HCT116 (cell line): ENCODE measurements at regions not wholly inside any gene's neighbourhood (a gene's known extent, or its start where the extent isn't known, plus 50 kb on each side); places are given as distances from the start of the nearest gene placed in this dataset.

Experiments
- ATAC-seq: fragments of 200-7000 bp; cut with Tn5 transposase; 2 replicates; pipeline ENCODE4 v1.9.1; 2020; ENCODE audit warnings: mild to moderate bottlenecking, moderate library complexity
- BruUV-seq: library from RNA; stranded (reverse); fragments of 400-500 nt; replicated peaks from 2 replicates; lab custom pipeline; 2021; lab: Mats Ljungman, UMichigan
- CTCF ChIA-PET: fragments of 300-600 bp; sonication (Branson Sonifier 250); formaldehyde crosslinking; loops from one replicate; lab custom pipeline; 2021; ENCODE audit warnings: antibody characterized with exemption; lab: Charles Lee
- POLR2A ChIA-PET: fragments of 300-600, 350-600 bp; sonication (Branson Sonifier 250); formaldehyde crosslinking; loops from one replicate; lab custom pipeline; 2021; ENCODE audit warnings: antibody characterized with exemption; lab: Charles Lee
- RAD21 ChIA-PET, 2 experiments: fragments of 300-600 bp; sonication (Branson Sonifier 250); formaldehyde crosslinking; loops; one replicate each; lab custom pipeline; 2023; ENCODE audit warnings: low total read pairs in 2 of 2; ENCODE audit not compliant: uncharacterized antibody in 2 of 2, unreplicated experiment in 2 of 2, low non-redundant PET in 1 of 2; lab: Charles Lee
- DNase-seq: peaks from one replicate; pipeline ENCODE4 v3.0.0-alpha.2; 2010; ENCODE audit warnings: low read depth, low spot score
- H2AFZ ChIP-seq: fragments of 200-600 bp; shearing (Covaris generic), sonication (generic); 2 replicates; pipeline ENCODE4 v1.6.1; 2017; ENCODE audit warnings: low read depth, mixed run types, mixed read lengths, antibody characterized with exemption, low read length; ENCODE audit not compliant: poor library complexity, severe bottlenecking
- H3K27ac ChIP-seq: 2 replicates; pipeline ENCODE4 v1.5.1; 2012; ENCODE audit warnings: low read depth, low read length
- H3K27me3 ChIP-seq: fragments of 200-600 bp; sonication (generic); 2 replicates; pipeline ENCODE4 v1.6.1; 2016; ENCODE audit warnings: mixed run types, low read length, mixed read lengths; ENCODE audit not compliant: insufficient read depth
- H3K36me3 ChIP-seq, 2 experiments: fragments of 200-500 bp in 1 of 2; fragments of 200-600 bp in 1 of 2; sonication (Bioruptor generic) in 1 of 2; sonication (generic) in 1 of 2; 2 replicates each; pipeline versions ENCODE4 v1.5.1 to v1.6.1; 2014 to 2016; ENCODE audit warnings: low read length in 2 of 2, inconsistent platforms in 1 of 2, mixed read lengths in 1 of 2, mixed run types in 1 of 2; ENCODE audit not compliant: insufficient read depth in 2 of 2, control insufficient read depth in 1 of 2
- H3K4me1 ChIP-seq, 2 experiments: fragments of 200-600 bp in 1 of 2; sonication (generic) in 1 of 2; 2 replicates each; pipeline versions ENCODE4 v1.5.1 to v1.6.1; 2012 to 2017; ENCODE audit warnings: low read length in 2 of 2, inconsistent platforms in 1 of 2, mild to moderate bottlenecking in 1 of 2, mixed read lengths in 1 of 2, mixed run types in 1 of 2, moderate library complexity in 1 of 2; ENCODE audit not compliant: insufficient read depth in 2 of 2, control insufficient read depth in 1 of 2
- H3K4me2 ChIP-seq: fragments of 200-600 bp; sonication (generic); 2 replicates; pipeline ENCODE4 v1.6.1; 2017; ENCODE audit warnings: mixed run types, low read length, mixed read lengths
- H3K4me3 ChIP-seq, 2 experiments: fragments of 200-600 bp in 1 of 2; sonication (generic) in 1 of 2; replicated peaks in 1 of 2; 2 replicates each; pipeline ENCODE4 v1.5.1; 2011 to 2016; ENCODE audit warnings: low read length in 2 of 2, control low read depth in 1 of 2, low read depth in 1 of 2, mild to moderate bottlenecking in 1 of 2, mixed read lengths in 1 of 2, mixed run types in 1 of 2
- H3K79me2 ChIP-seq: fragments of 200-600 bp; sonication (generic); 2 replicates; pipeline ENCODE4 v1.6.1; 2017; ENCODE audit warnings: mild to moderate bottlenecking, mixed run types, low read length, moderate library complexity, mixed read lengths; ENCODE audit not compliant: insufficient read depth
- H3K9ac ChIP-seq: fragments of 200-600 bp; sonication (generic); 2 replicates; pipeline ENCODE4 v1.6.1; 2016; ENCODE audit warnings: low read length, mixed read lengths
- H3K9me2 ChIP-seq: fragments of 200-600 bp; sonication (generic), shearing (Covaris generic); 2 replicates; pipeline ENCODE4 v1.6.1; 2017; ENCODE audit warnings: mixed run types, mild to moderate bottlenecking, moderate library complexity; ENCODE audit not compliant: insufficient read depth
- H3K9me3 ChIP-seq, 2 experiments: fragments of 200-500 bp in 1 of 2; fragments of 200-600 bp in 1 of 2; sonication (Bioruptor generic) in 1 of 2; sonication (generic) in 1 of 2; 2 replicates each; pipeline ENCODE4 v1.6.1; 2014 to 2017; ENCODE audit warnings: low read length in 2 of 2, mixed read lengths in 2 of 2, inconsistent platforms in 1 of 2, low read depth in 1 of 2, mild to moderate bottlenecking in 1 of 2, mixed run types in 1 of 2, moderate library complexity in 1 of 2; ENCODE audit not compliant: control insufficient read depth in 1 of 2, insufficient read depth in 1 of 2
- H4K20me1 ChIP-seq: fragments of 200-600 bp; sonication (generic), shearing (Covaris generic); 2 replicates; pipeline ENCODE4 v1.6.1; 2017; ENCODE audit warnings: mixed run types, mild to moderate bottlenecking, moderate library complexity; ENCODE audit not compliant: insufficient read depth
- CBX3 ChIP-seq: IDR thresholded peaks from 2 replicates; pipeline ENCODE4 v1.6.1; 2012; ENCODE audit warnings: low read depth
- POLR2A ChIP-seq: IDR thresholded peaks from 2 replicates; pipeline ENCODE4 v1.7.0; 2011; ENCODE audit warnings: borderline replicate concordance; ENCODE audit not compliant: insufficient read depth, insufficient read length; ENCODE audit errors: extremely low read depth
- SIN3A ChIP-seq: IDR thresholded peaks from 2 replicates; pipeline ENCODE4 v1.6.1; 2012; ENCODE audit warnings: low read depth
- TCF7L2 ChIP-seq: IDR thresholded peaks from 2 replicates; pipeline ENCODE4 v1.7.0; 2011; ENCODE audit warnings: borderline replicate concordance, inconsistent platforms; ENCODE audit not compliant: insufficient read depth, insufficient read length; ENCODE audit errors: extremely low read depth
- intact Hi-C: fragments of 100-400 bp; cut with micrococcal nuclease; formaldehyde crosslinking; loops from 2 replicates; pipeline ENCODE4 v1.10.0; 2022
- TF ChIP-seq, protein P1 (sequence below), 3 experiments: fragments of 200-600 bp in 1 of 3; sonication (generic) in 1 of 3; IDR thresholded peaks in 2 of 3; conservative IDR thresholded peaks in 1 of 3; 2 replicates each; pipeline ENCODE4 v1.5.1; 2012 to 2017; ENCODE audit warnings: low read depth in 2 of 3, low read length in 2 of 3, antibody characterized with exemption in 1 of 3, borderline replicate concordance in 1 of 3, control low read depth in 1 of 3, mild to moderate bottlenecking in 1 of 3, mixed read lengths in 1 of 3, mixed run types in 1 of 3, moderate library complexity in 1 of 3; ENCODE audit not compliant: insufficient read depth in 1 of 3

DNA sequence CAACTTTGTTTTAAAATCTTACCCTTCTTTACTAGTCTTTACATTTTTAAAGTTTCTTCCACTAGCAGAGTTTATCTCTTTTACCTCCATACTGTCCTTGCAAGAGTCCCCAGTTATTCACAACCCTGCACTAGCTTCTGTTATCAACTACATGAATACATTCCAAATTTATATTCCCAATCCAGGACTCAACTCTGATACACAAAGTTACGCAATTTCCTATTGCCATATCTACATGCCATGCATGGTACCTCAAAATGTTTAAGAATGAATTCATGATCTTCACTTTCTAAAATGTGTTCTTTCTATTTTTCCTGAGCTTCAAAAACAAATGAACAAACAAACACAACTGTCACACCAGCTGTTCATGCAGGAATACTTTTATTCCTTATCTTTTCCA lies 668.7 kb downstream of the CDH18 start (continued):
- no peak for TF ChIP-seq SIN3A
- TF ChIP-seq POLR2A: no peak
- TF ChIP-seq, protein P1, sequence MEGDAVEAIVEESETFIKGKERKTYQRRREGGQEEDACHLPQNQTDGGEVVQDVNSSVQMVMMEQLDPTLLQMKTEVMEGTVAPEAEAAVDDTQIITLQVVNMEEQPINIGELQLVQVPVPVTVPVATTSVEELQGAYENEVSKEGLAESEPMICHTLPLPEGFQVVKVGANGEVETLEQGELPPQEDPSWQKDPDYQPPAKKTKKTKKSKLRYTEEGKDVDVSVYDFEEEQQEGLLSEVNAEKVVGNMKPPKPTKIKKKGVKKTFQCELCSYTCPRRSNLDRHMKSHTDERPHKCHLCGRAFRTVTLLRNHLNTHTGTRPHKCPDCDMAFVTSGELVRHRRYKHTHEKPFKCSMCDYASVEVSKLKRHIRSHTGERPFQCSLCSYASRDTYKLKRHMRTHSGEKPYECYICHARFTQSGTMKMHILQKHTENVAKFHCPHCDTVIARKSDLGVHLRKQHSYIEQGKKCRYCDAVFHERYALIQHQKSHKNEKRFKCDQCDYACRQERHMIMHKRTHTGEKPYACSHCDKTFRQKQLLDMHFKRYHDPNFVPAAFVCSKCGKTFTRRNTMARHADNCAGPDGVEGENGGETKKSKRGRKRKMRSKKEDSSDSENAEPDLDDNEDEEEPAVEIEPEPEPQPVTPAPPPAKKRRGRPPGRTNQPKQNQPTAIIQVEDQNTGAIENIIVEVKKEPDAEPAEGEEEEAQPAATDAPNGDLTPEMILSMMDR (IDR thresholded peaks at IDR 0.05 in 2 of 3, conservative IDR thresholded peaks at IDR 0.05 in 1 of 3; ENCODE audit: borderline replicate concordance in 1 of 3, insufficient read depth in 1 of 3, low read depth in 2 of 3, low read length in 2 of 3): no peak

DNA sequence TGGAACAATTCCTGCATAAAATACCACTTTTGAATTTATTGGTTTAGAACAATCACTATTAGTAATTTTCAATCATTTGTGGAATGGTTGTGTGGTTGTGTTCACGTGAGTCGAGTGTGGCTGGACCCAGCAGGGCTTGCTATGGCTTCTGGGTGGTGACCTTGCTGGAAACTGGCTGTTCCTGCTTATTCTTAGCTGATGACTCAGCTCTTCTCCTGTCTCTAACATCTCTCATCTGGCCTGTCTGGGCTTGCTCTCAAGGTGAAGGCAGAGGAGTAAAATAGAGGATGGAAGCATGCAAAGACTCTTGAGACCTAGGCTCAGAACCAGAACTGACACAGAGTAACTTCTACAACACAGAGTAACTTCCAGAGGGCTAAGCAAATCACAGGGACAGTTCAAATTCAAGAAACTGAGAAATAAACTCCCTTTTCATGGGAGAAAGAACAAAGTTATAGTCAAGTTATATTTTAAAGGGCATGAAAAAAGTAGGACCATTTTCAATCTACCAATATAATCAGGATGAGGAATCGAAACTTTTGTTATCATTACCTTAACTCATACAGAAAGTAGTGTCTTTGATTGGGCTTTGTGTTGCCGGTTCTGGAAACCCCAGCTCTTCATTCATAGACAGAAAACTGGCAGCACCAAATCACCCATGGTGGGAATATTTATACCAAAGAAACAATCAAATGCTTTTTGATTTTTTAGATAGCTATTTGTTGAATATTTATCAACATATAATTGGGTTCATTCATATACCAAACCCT lies 665.1 kb downstream of the CDH18 start:
- H3K4me1 ChIP-seq: no peaks in the 10 kb centered on the region
- RAD21 ChIA-PET: no interaction called here
- H4K20me1 ChIP-seq: no peaks in the 10 kb centered on the region
- POLR2A ChIA-PET: no interaction called here
- no peak overlapping the region for H3K27ac ChIP-seq
- DNase-seq (no peak), ATAC-seq (no peak)
- H3K4me2 ChIP-seq: no peak overlapping the region
- H3K4me3 ChIP-seq: no peak overlapping the region
- no peaks in the 10 kb centered on the region for H3K79me2 ChIP-seq
- H2AFZ ChIP-seq: no peak overlapping the region
- intact Hi-C loops: no loop called here
- TF ChIP-seq TCF7L2 (peak; percentile 58), CBX3 (no peak)
- H3K9me2 ChIP-seq: no peaks in the 10 kb centered on the region
- no TSS peak for BruUV-seq
- no peaks in the 10 kb centered on the region for H3K27me3 ChIP-seq
- H3K9ac ChIP-seq: no peak overlapping the region
- CTCF ChIA-PET: no interaction called here
- peaks cover 3 to 17% of the 10 kb centered on the region in 2 experiments; a peak in 2 of 4 replicates for H3K9me3 ChIP-seq
- no peaks in the 10 kb centered on the region for H3K36me3 ChIP-seq
